AG10803 (cell line): ENCODE measurements at regions not wholly inside any gene's neighbourhood (a gene's known extent, or its start where the extent isn't known, plus 50 kb on each side); places are given as distances from the start of the nearest gene placed in this dataset.

ENCODE experiments used
- DNase-seq: peaks from one replicate; pipeline ENCODE4 v3.0.0; 2010; ENCODE audit warnings: low read depth
- H3K4me3 ChIP-seq: 2 replicates; pipeline ENCODE4 v1.5.1; 2011; ENCODE audit warnings: mild to moderate bottlenecking, low read length, control low read depth
- TF ChIP-seq, protein P1 (sequence below): conservative IDR thresholded peaks from 2 replicates; pipeline ENCODE4 v1.5.1; 2011; ENCODE audit warnings: mild to moderate bottlenecking, low read length, control low read depth, inconsistent platforms

DNA sequence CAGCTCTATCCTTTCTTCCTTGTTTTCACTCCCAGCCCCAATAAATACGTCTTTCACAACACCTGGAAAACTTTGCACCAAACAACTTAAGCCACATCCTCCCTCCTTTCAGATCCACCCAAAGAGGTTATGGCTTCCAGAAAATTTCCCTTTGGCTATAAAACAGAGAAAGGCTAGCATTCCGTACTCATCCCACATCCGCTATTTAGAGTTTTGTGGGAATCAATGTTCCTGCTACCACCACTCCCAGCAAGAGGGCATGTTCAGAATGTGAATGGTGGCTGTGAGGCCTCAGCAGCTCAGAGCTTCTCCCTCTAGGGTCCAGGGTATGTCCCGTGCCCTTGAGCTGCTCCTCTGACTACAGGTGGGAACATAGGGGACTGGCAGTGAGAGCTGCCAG lies 214.6 kb downstream of the NCK2 start:
- no peak overlapping the region for H3K4me3 ChIP-seq
- DNase-seq, result peak; percentile 3
- TF ChIP-seq, protein P1, sequence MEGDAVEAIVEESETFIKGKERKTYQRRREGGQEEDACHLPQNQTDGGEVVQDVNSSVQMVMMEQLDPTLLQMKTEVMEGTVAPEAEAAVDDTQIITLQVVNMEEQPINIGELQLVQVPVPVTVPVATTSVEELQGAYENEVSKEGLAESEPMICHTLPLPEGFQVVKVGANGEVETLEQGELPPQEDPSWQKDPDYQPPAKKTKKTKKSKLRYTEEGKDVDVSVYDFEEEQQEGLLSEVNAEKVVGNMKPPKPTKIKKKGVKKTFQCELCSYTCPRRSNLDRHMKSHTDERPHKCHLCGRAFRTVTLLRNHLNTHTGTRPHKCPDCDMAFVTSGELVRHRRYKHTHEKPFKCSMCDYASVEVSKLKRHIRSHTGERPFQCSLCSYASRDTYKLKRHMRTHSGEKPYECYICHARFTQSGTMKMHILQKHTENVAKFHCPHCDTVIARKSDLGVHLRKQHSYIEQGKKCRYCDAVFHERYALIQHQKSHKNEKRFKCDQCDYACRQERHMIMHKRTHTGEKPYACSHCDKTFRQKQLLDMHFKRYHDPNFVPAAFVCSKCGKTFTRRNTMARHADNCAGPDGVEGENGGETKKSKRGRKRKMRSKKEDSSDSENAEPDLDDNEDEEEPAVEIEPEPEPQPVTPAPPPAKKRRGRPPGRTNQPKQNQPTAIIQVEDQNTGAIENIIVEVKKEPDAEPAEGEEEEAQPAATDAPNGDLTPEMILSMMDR, result no peak

DNA sequence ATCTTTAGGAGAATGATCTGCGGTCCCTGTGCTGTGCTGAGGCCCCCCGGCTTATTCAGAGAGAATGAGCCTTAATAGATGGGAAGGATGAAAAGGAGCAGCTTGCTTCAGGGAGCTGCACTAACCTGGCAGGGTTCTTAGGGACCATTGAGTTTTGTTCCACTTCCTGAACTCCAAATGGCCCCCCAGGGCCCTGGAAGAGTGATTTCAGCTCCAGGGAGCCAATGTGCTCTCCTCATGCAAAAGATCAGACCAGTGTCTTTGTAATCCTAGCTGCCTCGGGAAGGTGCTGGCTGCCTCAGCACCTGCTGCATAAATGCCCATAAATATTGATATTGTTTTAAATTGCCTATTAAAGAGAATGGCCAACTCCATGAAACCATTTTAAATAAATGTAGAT lies 210.2 kb downstream of the NCK2 start:
- TF ChIP-seq, protein P1, result no peak
- no peak overlapping the region for H3K4me3 ChIP-seq
- DNase-seq, result no peak

DNA sequence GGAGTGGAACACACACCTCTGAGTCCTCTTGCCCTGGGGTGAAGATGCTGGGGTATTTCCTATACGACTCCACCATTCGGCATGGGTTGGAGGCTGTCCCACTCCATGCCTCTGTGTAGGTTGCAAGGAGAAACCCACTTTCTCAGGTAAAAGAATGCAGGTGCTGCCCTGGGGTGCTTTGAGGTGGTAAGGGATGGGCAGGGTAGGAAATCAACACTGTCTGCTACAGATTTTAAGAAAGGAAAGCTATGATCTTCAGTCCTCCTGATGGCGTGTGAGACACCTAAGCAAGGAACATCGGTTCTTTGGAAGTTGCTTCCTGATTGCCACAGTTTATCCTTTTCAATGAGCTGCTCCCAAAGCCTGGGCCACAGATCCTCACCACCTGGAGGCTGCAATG lies 209.2 kb downstream of the NCK2 start:
- no peak for DNase-seq
- H3K4me3 ChIP-seq, result no peak overlapping the region
- TF ChIP-seq, protein P1, result no peak

DNA sequence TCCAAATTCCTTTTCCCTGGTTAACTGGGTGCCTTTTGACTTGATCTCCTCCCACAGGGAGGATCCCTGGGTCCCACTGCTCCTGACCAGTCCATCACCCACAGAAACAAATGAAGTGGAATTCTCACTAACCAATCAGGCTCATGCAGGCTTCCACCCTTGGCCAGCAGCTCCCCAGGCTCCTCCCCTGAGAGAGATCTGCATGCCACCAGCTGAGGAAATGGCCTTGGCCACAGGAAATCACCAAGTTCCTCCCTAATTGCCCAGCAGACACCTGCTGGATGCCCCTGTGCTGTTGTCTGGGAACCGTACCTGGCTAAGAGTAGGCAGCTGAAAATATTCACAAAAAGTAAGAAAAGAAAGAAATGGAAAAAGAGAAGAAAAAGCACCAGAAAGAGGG lies 207.4 kb downstream of the NCK2 start:
- no peak for DNase-seq
- TF ChIP-seq, protein P1, result no peak

DNA sequence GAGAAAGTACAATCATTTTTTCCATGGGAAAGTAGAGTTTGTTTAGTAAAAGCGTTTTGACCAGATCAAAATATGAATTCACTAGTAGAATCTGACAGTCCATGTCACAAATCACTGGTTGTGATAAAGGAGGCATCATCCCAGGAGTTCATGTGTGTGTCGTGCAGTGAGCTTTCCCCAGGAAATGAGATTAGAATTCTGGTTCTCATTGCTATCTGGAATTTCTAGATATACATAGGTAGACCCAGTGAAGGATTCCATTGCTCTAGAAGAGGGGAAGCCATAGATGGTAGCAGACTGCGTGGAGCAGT lies 206.6 kb downstream of the NCK2 start:
- H3K4me3 ChIP-seq, result no peak overlapping the region
- no peak for DNase-seq
- TF ChIP-seq, protein P1, result no peak

More for the DNA sequence above, 207.4 kb downstream of the NCK2 start:
- no peak overlapping the region for H3K4me3 ChIP-seq

DNA sequence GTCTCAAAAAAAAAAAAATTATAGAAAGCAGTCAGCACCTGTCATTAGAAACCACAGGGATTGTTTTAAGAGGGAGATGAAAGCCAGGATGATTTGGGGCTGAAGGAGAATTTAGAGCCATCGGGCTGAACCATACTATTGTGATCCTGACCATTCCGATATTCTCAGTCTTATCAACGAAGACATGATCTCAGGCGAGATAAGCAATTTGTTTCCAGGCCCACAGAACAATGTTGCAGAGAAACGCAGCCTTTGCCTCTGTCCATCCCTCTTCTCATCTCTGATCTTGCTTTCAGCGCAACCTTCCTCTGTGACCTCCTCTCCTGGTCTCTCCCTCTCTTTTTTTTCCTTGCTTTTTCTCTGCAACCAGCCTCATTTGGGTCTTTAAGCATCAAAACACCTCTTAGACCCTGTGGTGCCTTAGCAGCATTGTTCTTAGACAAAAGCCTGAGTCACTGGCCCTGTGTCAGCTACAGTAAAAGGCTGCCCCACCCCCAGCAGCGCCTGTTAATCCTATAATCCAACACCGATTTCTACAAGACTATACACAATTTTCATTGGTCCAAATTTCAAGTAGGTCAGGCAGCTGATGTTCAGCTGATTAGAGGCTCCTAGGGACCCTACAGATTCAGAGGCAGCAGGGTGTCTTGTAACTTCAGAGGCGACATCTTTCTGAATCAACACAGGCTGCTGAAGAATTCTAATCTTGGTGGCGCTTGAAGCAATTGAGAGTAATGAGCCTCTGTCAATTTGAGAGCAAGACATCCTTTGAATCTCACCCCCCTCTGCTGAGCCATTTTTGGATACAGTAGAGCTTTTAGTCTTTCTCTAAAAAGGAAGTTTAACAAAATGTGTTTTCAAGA lies 206.0 kb downstream of the NCK2 start:
- TF ChIP-seq, protein P1, result no peak
- no peak for DNase-seq
- no peak overlapping the region for H3K4me3 ChIP-seq

DNA sequence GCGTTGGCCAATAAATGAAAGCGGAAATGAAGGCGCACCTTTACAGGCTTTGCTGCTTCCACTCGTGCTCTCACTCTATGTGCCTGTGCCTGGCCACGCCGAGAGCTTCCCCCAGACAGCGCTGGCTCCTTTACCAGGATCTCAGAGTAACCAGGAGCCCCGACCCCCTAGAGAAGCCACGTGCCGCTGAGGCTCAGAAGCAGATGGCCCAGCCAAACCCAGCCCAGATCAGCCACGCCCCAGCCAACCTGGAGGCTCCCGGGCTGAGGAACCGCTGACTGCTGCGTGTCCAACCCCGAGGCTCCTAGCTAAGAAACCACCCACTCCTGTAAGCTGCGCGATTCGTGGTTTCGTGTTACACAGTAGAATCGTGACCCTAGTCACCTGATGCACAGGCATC lies 199.3 kb downstream of the NCK2 start:
- no peak for DNase-seq
- no peak overlapping the region for H3K4me3 ChIP-seq
- TF ChIP-seq, protein P1, result no peak
